ENCODE measurements at regions not wholly inside any gene's neighbourhood (a gene's known extent, or its start where the extent isn't known, plus 50 kb on each side); places are given as distances from the start of the nearest gene placed in this dataset.

DNA sequence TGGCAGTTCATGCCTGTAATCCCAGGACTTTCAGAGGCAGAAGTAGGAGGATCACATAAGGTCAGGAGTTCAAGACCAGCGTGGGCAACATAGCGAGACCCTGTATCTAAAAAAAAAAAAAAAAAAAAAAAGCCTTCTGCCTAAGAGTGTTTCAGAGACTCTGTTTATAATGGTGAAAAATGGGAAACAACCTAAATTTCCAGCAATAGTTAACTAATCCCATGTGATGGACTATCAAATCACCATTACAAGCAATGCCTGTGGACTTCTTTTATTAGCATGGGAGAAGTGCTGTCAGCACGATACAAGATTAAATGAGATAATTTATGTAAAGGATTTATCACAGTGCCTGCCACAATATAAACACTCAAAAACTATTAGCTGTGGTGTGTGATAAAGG, 67.5 kb upstream of the CUX1 start:
- TF ChIP-seq, protein P1, sequence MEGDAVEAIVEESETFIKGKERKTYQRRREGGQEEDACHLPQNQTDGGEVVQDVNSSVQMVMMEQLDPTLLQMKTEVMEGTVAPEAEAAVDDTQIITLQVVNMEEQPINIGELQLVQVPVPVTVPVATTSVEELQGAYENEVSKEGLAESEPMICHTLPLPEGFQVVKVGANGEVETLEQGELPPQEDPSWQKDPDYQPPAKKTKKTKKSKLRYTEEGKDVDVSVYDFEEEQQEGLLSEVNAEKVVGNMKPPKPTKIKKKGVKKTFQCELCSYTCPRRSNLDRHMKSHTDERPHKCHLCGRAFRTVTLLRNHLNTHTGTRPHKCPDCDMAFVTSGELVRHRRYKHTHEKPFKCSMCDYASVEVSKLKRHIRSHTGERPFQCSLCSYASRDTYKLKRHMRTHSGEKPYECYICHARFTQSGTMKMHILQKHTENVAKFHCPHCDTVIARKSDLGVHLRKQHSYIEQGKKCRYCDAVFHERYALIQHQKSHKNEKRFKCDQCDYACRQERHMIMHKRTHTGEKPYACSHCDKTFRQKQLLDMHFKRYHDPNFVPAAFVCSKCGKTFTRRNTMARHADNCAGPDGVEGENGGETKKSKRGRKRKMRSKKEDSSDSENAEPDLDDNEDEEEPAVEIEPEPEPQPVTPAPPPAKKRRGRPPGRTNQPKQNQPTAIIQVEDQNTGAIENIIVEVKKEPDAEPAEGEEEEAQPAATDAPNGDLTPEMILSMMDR (IDR thresholded peaks at IDR 0.05): no peak
- TF ChIP-seq EZH2phosphoT487 (IDR thresholded peaks at IDR 0.05): no peak
- no peak for TF ChIP-seq EZH2 (IDR thresholded peaks at IDR 0.05)
